Lower leg skin (tissue), 3 donors: ENCODE measurements at regions not wholly inside any gene's neighbourhood (a gene's known extent, or its start where the extent isn't known, plus 50 kb on each side); places are given as distances from the start of the nearest gene placed in this dataset.

ENCODE experiments used
- POLR2A ChIP-seq, 2 donors: fragments of 450-650 bp; IDR thresholded peaks; one replicate each; pipeline ENCODE4 v1.6.1; 2016 to 2017; ENCODE audit warnings: antibody characterized with exemption in 2 of 2, mild to moderate bottlenecking in 1 of 2, moderate library complexity in 1 of 2
- TF ChIP-seq, protein P1 (sequence below), 3 donors: fragments of 450-650 bp; IDR thresholded peaks; one replicate each; pipeline ENCODE4 v1.5.1; 2016; ENCODE audit warnings: antibody characterized with exemption in 3 of 3, mild to moderate bottlenecking in 3 of 3, moderate library complexity in 2 of 3

- TF ChIP-seq POLR2A (IDR thresholded peaks at IDR 0.05), result no peak
- TF ChIP-seq, protein P1, sequence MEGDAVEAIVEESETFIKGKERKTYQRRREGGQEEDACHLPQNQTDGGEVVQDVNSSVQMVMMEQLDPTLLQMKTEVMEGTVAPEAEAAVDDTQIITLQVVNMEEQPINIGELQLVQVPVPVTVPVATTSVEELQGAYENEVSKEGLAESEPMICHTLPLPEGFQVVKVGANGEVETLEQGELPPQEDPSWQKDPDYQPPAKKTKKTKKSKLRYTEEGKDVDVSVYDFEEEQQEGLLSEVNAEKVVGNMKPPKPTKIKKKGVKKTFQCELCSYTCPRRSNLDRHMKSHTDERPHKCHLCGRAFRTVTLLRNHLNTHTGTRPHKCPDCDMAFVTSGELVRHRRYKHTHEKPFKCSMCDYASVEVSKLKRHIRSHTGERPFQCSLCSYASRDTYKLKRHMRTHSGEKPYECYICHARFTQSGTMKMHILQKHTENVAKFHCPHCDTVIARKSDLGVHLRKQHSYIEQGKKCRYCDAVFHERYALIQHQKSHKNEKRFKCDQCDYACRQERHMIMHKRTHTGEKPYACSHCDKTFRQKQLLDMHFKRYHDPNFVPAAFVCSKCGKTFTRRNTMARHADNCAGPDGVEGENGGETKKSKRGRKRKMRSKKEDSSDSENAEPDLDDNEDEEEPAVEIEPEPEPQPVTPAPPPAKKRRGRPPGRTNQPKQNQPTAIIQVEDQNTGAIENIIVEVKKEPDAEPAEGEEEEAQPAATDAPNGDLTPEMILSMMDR (IDR thresholded peaks at IDR 0.05), result no peak
Observed at GRCh38 chr9:102474357-102474756, 520.8 kb upstream of the CYLC2 start.
